Upper lobe of right lung (tissue), 1 donor: ENCODE measurements at regions not wholly inside any gene's neighbourhood (a gene's known extent, or its start where the extent isn't known, plus 50 kb on each side); places are given as distances from the start of the nearest gene placed in this dataset.

ENCODE experiments used
- ATAC-seq: fragments of 200-7000 bp; cut with Tn5 transposase; one replicate; pipeline ENCODE4 v1.9.1; 2020; ENCODE audit warnings: mild to moderate bottlenecking, moderate library complexity
- DNase-seq: peaks from one replicate; pipeline ENCODE4 v3.0.0-alpha.2; 2020
- H3K27ac ChIP-seq: fragments of 200-600 bp; one replicate; pipeline ENCODE4 v1.8.0; 2022
- H3K27me3 ChIP-seq: fragments of 200-600 bp; one replicate; pipeline ENCODE4 v1.8.0; 2022; ENCODE audit warnings: mild to moderate bottlenecking
- H3K36me3 ChIP-seq: fragments of 200-600 bp; one replicate; pipeline ENCODE4 v1.8.0; 2022
- H3K4me1 ChIP-seq: fragments of 200-600 bp; one replicate; pipeline ENCODE4 v1.8.0; 2022
- H3K4me3 ChIP-seq: fragments of 200-600 bp; one replicate; pipeline ENCODE4 v1.8.0; 2022; ENCODE audit warnings: mild to moderate bottlenecking
- H3K9me3 ChIP-seq: fragments of 200-600 bp; one replicate; pipeline ENCODE4 v1.8.0; 2022
- intact Hi-C: fragments of 100-400 bp; cut with DNase I; formaldehyde crosslinking; loops from one replicate; pipeline ENCODE4 v1.11.0; 2022
- TF ChIP-seq, protein P1 (sequence below): fragments of 200-600 bp; IDR thresholded peaks from one replicate; pipeline ENCODE4 v1.8.0; 2022; ENCODE audit warnings: antibody characterized with exemption
- donor health status: DM: no; HTN: yes; CAD: no; lungs with severe emphysema.

DNA sequence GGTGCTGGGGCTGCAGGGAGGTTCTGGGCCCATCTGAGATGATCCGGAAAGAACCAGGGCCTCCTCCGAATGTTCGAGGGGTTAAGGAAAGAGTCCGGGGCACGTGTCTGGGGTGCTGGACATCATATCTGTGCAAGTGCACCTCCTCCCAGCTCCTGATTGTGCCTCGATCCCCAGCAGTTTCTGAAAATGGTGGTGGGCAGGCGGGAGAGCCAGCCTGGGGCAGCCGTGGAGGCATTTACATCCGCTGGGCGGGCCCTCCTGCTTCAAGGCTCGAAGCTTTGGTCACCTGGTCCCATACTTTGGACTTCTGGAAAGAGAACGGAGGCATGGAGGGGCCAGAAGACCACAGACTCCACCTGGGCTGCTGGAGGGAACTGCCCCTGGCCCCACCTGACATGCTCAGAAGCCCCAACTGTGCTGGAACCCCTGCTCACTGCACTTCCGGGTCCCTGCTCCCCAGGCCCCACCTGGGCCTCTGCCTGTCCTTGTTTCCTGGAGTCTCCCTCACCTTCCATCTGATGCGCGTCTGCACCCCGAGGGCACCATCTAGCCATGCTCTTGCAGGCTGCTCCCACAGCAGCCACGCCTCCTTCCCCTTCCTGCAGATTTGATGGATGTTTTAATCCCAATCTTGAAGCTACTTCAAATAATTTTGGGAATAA, 119.2 kb upstream of the HDAC4 start:
- H3K4me1 ChIP-seq: no peaks in the 10 kb centered on the region
- no peak overlapping the region for H3K4me3 ChIP-seq
- DNase-seq (no peak), ATAC-seq (no peak)
- H3K36me3 ChIP-seq: no peaks in the 10 kb centered on the region
- H3K27me3 ChIP-seq: no peaks in the 10 kb centered on the region
- no peaks in the 10 kb centered on the region for H3K9me3 ChIP-seq
- H3K27ac ChIP-seq: no peak overlapping the region
- intact Hi-C loops: no loop called here
- TF ChIP-seq, protein P1, sequence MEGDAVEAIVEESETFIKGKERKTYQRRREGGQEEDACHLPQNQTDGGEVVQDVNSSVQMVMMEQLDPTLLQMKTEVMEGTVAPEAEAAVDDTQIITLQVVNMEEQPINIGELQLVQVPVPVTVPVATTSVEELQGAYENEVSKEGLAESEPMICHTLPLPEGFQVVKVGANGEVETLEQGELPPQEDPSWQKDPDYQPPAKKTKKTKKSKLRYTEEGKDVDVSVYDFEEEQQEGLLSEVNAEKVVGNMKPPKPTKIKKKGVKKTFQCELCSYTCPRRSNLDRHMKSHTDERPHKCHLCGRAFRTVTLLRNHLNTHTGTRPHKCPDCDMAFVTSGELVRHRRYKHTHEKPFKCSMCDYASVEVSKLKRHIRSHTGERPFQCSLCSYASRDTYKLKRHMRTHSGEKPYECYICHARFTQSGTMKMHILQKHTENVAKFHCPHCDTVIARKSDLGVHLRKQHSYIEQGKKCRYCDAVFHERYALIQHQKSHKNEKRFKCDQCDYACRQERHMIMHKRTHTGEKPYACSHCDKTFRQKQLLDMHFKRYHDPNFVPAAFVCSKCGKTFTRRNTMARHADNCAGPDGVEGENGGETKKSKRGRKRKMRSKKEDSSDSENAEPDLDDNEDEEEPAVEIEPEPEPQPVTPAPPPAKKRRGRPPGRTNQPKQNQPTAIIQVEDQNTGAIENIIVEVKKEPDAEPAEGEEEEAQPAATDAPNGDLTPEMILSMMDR: no peak

DNA sequence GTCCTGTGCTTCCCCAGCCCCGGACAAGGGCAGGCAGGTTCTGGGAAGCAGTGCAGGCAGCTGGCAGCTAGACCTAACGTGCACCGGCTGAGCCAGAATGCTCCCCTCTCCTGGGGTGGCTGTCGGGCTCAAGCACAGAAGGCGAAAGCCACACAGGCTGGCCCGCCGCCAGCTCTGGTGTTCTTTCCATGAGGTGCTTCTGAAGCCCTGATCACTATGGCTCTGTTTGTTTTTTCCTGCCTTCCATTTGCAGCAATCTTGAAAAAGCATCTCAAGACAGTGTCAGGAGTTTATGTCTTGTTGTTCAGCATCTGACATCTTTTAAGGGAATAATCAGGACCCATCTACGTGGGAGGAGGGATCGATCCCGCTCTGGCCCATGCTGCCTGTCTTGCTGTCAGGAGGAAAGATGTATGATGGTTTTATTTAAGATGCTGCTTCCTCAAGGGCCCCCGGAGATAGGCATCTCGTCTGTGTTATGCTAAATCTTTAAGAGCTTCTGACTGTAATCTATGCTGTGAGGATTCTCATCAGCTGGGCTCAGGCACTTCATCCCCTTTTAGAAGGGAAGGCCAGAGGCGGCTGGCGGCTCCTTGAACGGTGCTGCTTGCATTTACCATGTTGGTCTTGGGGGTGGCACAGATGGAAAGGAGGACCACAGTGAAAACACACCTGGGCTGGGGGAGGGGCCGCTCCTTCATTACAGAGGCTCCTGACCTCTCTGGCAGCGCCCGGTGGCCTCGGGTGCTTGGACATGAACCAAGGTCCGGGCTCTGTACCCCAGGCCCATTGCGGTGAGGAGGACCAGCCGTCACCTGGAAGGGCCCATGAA, 118.5 kb upstream of the HDAC4 start:
- no peaks in the 10 kb centered on the region for H3K4me1 ChIP-seq
- no peaks in the 10 kb centered on the region for H3K27me3 ChIP-seq
- ATAC-seq (no peak), DNase-seq (no peak)
- H3K9me3 ChIP-seq: no peaks in the 10 kb centered on the region
- no peak overlapping the region for H3K27ac ChIP-seq
- H3K36me3 ChIP-seq: no peaks in the 10 kb centered on the region
- H3K4me3 ChIP-seq: no peak overlapping the region
- TF ChIP-seq, protein P1: no peak
- intact Hi-C loops: no loop called here

DNA sequence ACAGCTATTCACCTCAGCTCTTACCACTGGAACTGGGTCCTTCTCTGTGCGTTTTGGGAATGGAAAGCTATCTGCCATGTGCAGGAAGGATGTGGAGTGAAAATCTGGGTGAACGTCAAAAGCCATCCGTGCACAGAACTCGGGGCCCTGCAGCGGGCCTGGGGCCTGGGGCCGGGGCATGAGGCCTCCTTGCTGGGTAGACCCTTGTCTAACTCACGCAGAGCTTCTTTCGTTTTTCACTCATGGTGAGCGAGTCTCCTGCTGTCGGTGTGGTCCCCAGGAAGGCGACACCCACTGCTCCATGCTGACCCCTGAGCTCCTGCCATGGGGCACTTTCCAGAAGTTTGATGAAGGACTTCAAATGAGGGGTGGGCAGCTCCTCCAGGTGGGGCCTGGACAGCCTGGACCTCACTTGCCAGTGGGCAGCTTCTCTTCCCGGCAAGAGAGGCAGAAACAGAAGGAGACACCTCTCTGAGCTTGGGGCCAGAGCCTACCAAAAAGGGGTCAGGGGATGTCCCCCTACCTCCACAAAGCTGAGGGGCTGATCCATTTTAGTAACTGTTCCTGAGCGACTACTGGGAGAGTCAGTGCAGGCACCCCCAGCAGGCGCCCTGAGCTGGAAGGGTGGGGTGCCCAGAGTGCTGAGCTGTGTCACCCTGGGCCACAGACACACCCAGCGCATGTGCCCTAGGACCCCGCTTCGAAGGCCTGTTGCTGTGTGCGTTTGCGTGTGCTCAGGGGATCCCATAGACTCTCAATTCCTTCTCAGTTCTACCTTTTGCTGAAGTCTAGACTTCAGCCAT, 117.7 kb upstream of the HDAC4 start:
- no peaks in the 10 kb centered on the region for H3K27me3 ChIP-seq
- no peaks in the 10 kb centered on the region for H3K36me3 ChIP-seq
- DNase-seq: no peak
- ATAC-seq: no peak
- H3K4me3 ChIP-seq: no peak overlapping the region
- TF ChIP-seq, protein P1: no peak
- H3K27ac ChIP-seq: no peak overlapping the region
- intact Hi-C loops: no loop called here
- no peaks in the 10 kb centered on the region for H3K4me1 ChIP-seq
- H3K9me3 ChIP-seq: no peaks in the 10 kb centered on the region

DNA sequence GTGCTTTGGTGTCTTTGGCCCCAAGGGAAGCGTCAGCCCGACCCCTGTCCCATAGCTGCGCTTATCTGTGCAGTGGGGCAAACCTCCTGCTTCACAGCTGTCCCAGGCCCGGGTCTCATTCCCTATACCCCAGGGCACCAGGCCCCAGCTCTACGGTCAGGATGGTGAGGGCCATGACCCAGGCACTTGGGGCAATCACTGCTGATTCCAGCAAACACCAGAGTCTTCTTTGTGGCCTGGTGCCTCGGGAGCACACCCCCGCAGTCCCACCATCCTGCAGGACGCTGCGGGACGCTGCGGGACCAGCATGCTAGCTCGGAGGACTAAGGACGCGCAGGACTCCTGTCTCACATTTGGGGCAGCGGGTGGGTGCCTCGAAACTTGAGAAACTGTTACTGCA, 116.9 kb upstream of the HDAC4 start:
- DNase-seq: no peak
- Histone ChIP-seq H3K36me3 (no peaks in the 10 kb centered on the region), H3K4me3 (no peak overlapping the region), H3K27me3 (no peaks in the 10 kb centered on the region), H3K27ac (no peak overlapping the region), H3K4me1 (no peaks in the 10 kb centered on the region), H3K9me3 (no peaks in the 10 kb centered on the region)
- TF ChIP-seq, protein P1: no peak
- intact Hi-C loops: no loop called here
- ATAC-seq: no peak

DNA sequence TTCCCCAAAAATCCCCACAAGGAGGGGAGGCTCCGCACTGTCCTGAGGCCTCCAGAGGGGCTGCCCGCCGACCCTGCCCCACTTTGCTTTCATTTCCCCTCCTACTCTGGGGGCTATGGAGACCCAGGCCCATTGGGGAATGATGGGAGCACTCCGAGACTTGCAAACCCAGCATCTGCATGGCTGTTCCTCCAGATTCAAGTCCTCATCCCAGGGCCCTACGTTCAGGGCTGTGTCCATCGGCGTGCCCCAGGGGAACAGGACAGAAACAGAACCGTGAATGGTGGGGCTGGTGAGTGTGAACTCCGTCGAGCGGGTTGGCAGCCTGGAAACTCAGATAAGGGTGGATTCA, 116.1 kb upstream of the HDAC4 start:
- no peak for ATAC-seq
- H3K27me3 ChIP-seq: no peaks in the 10 kb centered on the region
- TF ChIP-seq, protein P1: no peak
- no peaks in the 10 kb centered on the region for H3K4me1 ChIP-seq
- H3K36me3 ChIP-seq: no peaks in the 10 kb centered on the region
- DNase-seq: no peak
- no peaks in the 10 kb centered on the region for H3K9me3 ChIP-seq
- H3K27ac ChIP-seq: no peak overlapping the region
- no peak overlapping the region for H3K4me3 ChIP-seq
- intact Hi-C loops: no loop called here
